Hepatocyte (in vitro differentiated cells): ENCODE measurements at regions not wholly inside any gene's neighbourhood (a gene's known extent, or its start where the extent isn't known, plus 50 kb on each side); places are given as distances from the start of the nearest gene placed in this dataset.

ENCODE experiments used
- CTCF ChIP-seq: fragments of 200-600 bp; sonication (generic); IDR thresholded peaks from 2 replicates; pipeline ENCODE4 v1.5.1; 2016; ENCODE audit warnings: antibody characterized with exemption, mild to moderate bottlenecking; ENCODE audit not compliant: poor library complexity
- EZH2 ChIP-seq: fragments of 200-600 bp; sonication (generic); IDR thresholded peaks from 2 replicates; pipeline ENCODE4 v1.6.1; 2016; ENCODE audit warnings: antibody characterized with exemption, mild to moderate bottlenecking, borderline replicate concordance
- EZH2phosphoT487 ChIP-seq: fragments of 200-600 bp; sonication (generic); IDR thresholded peaks from one replicate; pipeline ENCODE4 v1.6.1; 2018; ENCODE audit warnings: antibody characterized with exemption, mild to moderate bottlenecking, low read depth, moderate library complexity; ENCODE audit not compliant: unreplicated experiment, severe bottlenecking

- no peak for TF ChIP-seq CTCF
- no peak for TF ChIP-seq EZH2
- TF ChIP-seq EZH2phosphoT487, result no peak
These were observed 683.5 kb upstream of the CCDC179 start for GRCh38 chr11:23543651-23544222.
